Heart left ventricle (tissue), 16 donors: ENCODE measurements at regions not wholly inside any gene's neighbourhood (a gene's known extent, or its start where the extent isn't known, plus 50 kb on each side); places are given as distances from the start of the nearest gene placed in this dataset.

Experiments used
- ATAC-seq, 4 donors: fragments of 200-7000 bp; cut with Tn5 transposase; one replicate each; pipeline ENCODE4 v1.9.1; 2020 to 2022; ENCODE audit warnings: moderate library complexity in 4 of 4, mild to moderate bottlenecking in 3 of 4, moderate number of reproducible peaks in 1 of 4
- DNase-seq, 5 donors: peaks; one replicate each; pipeline ENCODE4 v3.0.0-alpha.2; 2020
- H3K27ac ChIP-seq, 12 donors: fragments of 200-600 bp; sonication (generic) in 4 of 12; one replicate each; pipeline versions ENCODE4 v1.5.0 to v1.8.0; 2016 to 2022; ENCODE audit warnings: mild to moderate bottlenecking in 2 of 12
- H3K27me3 ChIP-seq, 9 donors: fragments of 200-600 bp; sonication (generic) in 2 of 9; one replicate each; pipeline versions ENCODE4 v1.5.1 to v1.8.0; 2016 to 2022; ENCODE audit warnings: mild to moderate bottlenecking in 3 of 9
- H3K36me3 ChIP-seq, 9 donors: fragments of 200-600 bp; sonication (generic) in 2 of 9; one replicate each; pipeline versions ENCODE4 v1.5.0 to v1.8.0; 2018 to 2022; ENCODE audit warnings: mild to moderate bottlenecking in 2 of 9
- H3K4me1 ChIP-seq, 12 donors: fragments of 200-600 bp; sonication (generic) in 4 of 12; one replicate each; pipeline versions ENCODE4 v1.5.0 to v1.8.0; 2016 to 2022; ENCODE audit warnings: mild to moderate bottlenecking in 3 of 12
- H3K4me3 ChIP-seq, 12 donors: fragments of 200-600 bp; sonication (generic) in 4 of 12; one replicate each; pipeline versions ENCODE4 v1.5.0 to v1.8.0; 2017 to 2022; ENCODE audit warnings: mild to moderate bottlenecking in 9 of 12, moderate library complexity in 4 of 12
- H3K9me3 ChIP-seq, 12 donors: fragments of 200-600 bp; sonication (generic) in 4 of 12; one replicate each; pipeline versions ENCODE4 v1.5.0 to v1.8.0; 2016 to 2022; ENCODE audit warnings: mild to moderate bottlenecking in 1 of 12
- CTCF ChIP-seq, 12 donors: fragments of 200-600 bp; sonication (generic) in 4 of 12; IDR thresholded peaks; one replicate each; pipeline versions ENCODE4 v1.5.0 to v1.8.0; 2018 to 2022; ENCODE audit warnings: antibody characterized with exemption in 12 of 12, mild to moderate bottlenecking in 5 of 12
- POLR2A ChIP-seq, 2 donors: fragments of 450-650 bp; IDR thresholded peaks; one replicate each; pipeline ENCODE4 v1.6.1; 2017; ENCODE audit warnings: antibody characterized with exemption in 2 of 2, mild to moderate bottlenecking in 2 of 2, moderate library complexity in 2 of 2
- WGBS, 4 donors: extraction: QIAGEN DNeasy Blood & Tissue Kit in 2 of 4; methylation state at CpG; one replicate each; pipeline versions ENCODE4 v1.1.5 to v1.1.7; 2013 to 2018; 5-methylcytosine and 5-hydroxymethylcytosine counted together
- intact Hi-C, 10 donors: fragments of 100-400 bp; cut with DNase I; formaldehyde crosslinking; loops; one replicate each; pipeline versions ENCODE4 v1.11.1 to v1.14.2; 2022
- donor health status: ischemic (EF 13 %, LVEDD 7.1; RV severe dilation, severe dysfunction).
- donor health status: healthy with polysubstance abuse.
- donor health status: DM: no; HTN: yes; CAD: no.
- donor health status: DM: no; HTN: no; CAD: no.
- donor health status: ischemic (EF 25% LVEDD 6.9; RV normal size, moderate dysfunction).
- donor health status: ischemic (EF 25% LVEDD 5.7; RV mildly dilated, moderate dysfunction).
- donor health status: healthy.
- donor health status: DM: yes; HTN: yes; CAD: no.
- donor health status: ischemic (EF 35%, LVEDD 5.7; RV mildly dilated, moderate dysfunction).
- donor health status: nonischemic (EF 11% LVEDD 7.7; RV severe dilation, severe dysfunction).
- donor health status: DM: yes; HTN: yes; CAD: no.
- donor health status: PGD.
- donor health status: ischemic (EF 29% LVEDD 5.4; RV normal size, mild dysfunction).
- donor health status: nonischemic (EF 23%, LVEDD 6.1; RV moderate dilation, normal function).

GRCh38 chr3:109553591-109554371, 216.4 kb upstream of the DPPA4 start:
- Histone ChIP-seq H3K36me3 (no peaks in the 10 kb centered on the region), H3K27me3 (no peaks in the 10 kb centered on the region), H3K4me3 (no peak overlapping the region), H3K27ac (no peak overlapping the region), H3K4me1 (no peaks in the 10 kb centered on the region), H3K9me3 (peaks cover 0 to 25% (median 3%) of the 10 kb centered on the region in 12 donors)
- ATAC-seq (no peak), DNase-seq (no peak)
- 41 to 55% (median 51%) methylated on average over 4 of the region's 4 CpGs for WGBS, 4 donors
- TF ChIP-seq CTCF (IDR thresholded peaks at IDR 0.05), result no peak
- intact Hi-C loops, result no loop called here

GRCh38 chr3:109559389-109559788, 222.0 kb upstream of the DPPA4 start:
- H3K9me3 ChIP-seq, result peaks cover 0 to 36% (median 6%) of the 10 kb centered on the region in 12 donors
- no peak overlapping the region for H3K4me3 ChIP-seq
- H3K36me3 ChIP-seq, result no peaks in the 10 kb centered on the region
- no peaks in the 10 kb centered on the region for H3K4me1 ChIP-seq
- 78 to 84% (median 82%) methylated on average over 1 of the region's 1 CpG for WGBS, 4 donors
- ATAC-seq (no peak), DNase-seq (no peak)
- H3K27ac ChIP-seq, result no peak overlapping the region
- intact Hi-C loops, result no loop called here
- H3K27me3 ChIP-seq, result no peaks in the 10 kb centered on the region
- no peak for TF ChIP-seq CTCF (IDR thresholded peaks at IDR 0.05)
- no peak for TF ChIP-seq POLR2A (IDR thresholded peaks at IDR 0.05)

DNA sequence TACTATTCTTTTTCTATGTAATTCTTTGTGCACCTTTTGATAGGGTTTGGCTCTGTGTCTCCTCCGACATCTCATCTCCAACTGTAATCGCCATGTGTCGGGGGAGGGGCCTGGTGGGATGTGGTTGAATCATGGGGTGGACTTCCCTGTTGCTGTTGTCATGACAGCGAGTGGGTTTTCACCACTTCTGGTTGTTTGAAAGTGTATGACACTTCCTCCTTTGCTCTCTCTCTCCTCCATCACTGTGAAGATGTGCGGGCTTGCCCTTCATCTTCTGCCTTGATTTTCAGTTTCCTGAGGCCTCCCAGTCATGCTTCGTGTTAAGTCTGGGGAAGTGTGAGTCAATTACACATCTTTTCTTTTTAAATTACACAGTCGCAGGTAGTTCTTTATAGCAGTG, 225.8 kb upstream of the DPPA4 start:
- intact Hi-C loops, result no loop called here
- Histone ChIP-seq H3K36me3 (no peaks in the 10 kb centered on the region), H3K27me3 (no peaks in the 10 kb centered on the region), H3K9me3 (peaks cover 0 to 17% (median 2%) of the 10 kb centered on the region in 12 donors), H3K27ac (no peak overlapping the region), H3K4me3 (no peak overlapping the region), H3K4me1 (no peaks in the 10 kb centered on the region)
- DNase-seq (no peak), ATAC-seq (no peak)
- 79 to 86% (median 80%) methylated on average over 7 of the region's 7 CpGs for WGBS, 4 donors
- TF ChIP-seq POLR2A (IDR thresholded peaks at IDR 0.05), result no peak
- TF ChIP-seq CTCF (IDR thresholded peaks at IDR 0.05), result no peak

DNA sequence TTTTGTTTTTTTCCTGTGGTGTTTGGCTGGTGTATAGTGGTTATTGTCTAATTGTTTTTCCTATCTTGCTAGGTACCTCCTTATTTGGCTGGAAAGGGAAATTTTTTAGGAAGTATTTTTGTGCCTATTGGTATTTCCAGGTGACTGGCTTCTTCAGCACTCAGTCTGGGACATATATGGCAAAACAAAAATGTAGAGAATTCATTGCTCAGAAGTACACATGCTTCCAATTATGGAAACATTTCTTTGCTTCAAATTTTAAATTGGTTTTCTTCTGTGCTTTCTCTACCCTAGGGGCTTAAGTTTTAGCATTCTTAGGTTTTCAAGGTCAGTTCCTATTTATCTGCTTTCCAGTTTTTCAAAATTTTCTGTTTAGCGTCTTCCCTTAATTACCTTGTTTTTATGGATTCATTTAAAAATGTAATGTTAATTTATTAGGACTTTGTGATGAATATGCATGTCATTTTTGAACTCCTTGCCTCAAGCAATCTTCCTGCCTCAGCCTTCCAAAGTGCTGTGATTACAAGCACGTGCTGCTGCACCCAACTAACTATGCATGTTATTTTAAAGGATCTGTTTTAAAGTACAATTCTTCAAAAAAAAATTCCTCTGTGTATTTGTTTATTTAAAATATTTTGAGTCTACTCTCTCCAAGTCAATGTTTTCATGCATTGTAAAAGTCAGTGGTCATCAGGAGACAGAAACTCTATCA, 231.9 kb upstream of the DPPA4 start:
- intact Hi-C loops, result no loop called here
- ATAC-seq (no peak), DNase-seq (no peak)
- 54 to 66% (median 64%) methylated on average over 2 of the region's 2 CpGs for WGBS, 4 donors
- TF ChIP-seq POLR2A (IDR thresholded peaks at IDR 0.05) (no peak), CTCF (IDR thresholded peaks at IDR 0.05) (no peak)
- no peaks in the 10 kb centered on the region for H3K4me1 ChIP-seq
- H3K36me3 ChIP-seq, result no peaks in the 10 kb centered on the region
- H3K4me3 ChIP-seq, result no peak overlapping the region
- no peaks in the 10 kb centered on the region for H3K27me3 ChIP-seq
- H3K9me3 ChIP-seq, result no peaks in the 10 kb centered on the region
- H3K27ac ChIP-seq, result no peak overlapping the region
